Effector memory CD8-positive, alpha-beta T cell (primary cell): ENCODE measurements at regions not wholly inside any gene's neighbourhood (a gene's known extent, or its start where the extent isn't known, plus 50 kb on each side); places are given as distances from the start of the nearest gene placed in this dataset.

Experiments used
- ATAC-seq: fragments of 150-1000 bp; cut with Tn5 transposase; replicated peaks from 2 replicates; pipeline ENCODE4 v1.10.0; 2021; ENCODE audit warnings: mild to moderate bottlenecking, moderate library complexity
- DNase-seq, 3 experiments: peaks; one replicate each; pipeline ENCODE4 v3.0.0; 2021
- H3K27ac Mint-ChIP-seq, 2 donors: one replicate each; pipeline ENCODE4 v1.8.0; 2022; ENCODE audit warnings: mild to moderate bottlenecking in 2 of 2, mixed read lengths in 2 of 2, moderate library complexity in 2 of 2
- H3K27me3 Mint-ChIP-seq, 2 donors: one replicate each; pipeline ENCODE4 v1.8.0; 2022; ENCODE audit warnings: mixed read lengths in 2 of 2
- H3K36me3 Mint-ChIP-seq: one replicate; pipeline ENCODE4 v1.8.0; 2022; ENCODE audit warnings: mild to moderate bottlenecking, moderate library complexity, mixed read lengths; ENCODE audit not compliant: insufficient read depth
- H3K4me1 Mint-ChIP-seq, 2 donors: one replicate each; pipeline ENCODE4 v1.8.0; 2022; ENCODE audit warnings: low read depth in 2 of 2, mixed read lengths in 2 of 2
- H3K4me3 Mint-ChIP-seq, 2 donors: one replicate each; pipeline ENCODE4 v1.8.0; 2022; ENCODE audit warnings: mild to moderate bottlenecking in 2 of 2, mixed read lengths in 2 of 2, moderate library complexity in 2 of 2
- H3K9me3 Mint-ChIP-seq, 2 donors: one replicate each; pipeline ENCODE4 v1.8.0; 2022; ENCODE audit warnings: mixed read lengths in 2 of 2

DNA sequence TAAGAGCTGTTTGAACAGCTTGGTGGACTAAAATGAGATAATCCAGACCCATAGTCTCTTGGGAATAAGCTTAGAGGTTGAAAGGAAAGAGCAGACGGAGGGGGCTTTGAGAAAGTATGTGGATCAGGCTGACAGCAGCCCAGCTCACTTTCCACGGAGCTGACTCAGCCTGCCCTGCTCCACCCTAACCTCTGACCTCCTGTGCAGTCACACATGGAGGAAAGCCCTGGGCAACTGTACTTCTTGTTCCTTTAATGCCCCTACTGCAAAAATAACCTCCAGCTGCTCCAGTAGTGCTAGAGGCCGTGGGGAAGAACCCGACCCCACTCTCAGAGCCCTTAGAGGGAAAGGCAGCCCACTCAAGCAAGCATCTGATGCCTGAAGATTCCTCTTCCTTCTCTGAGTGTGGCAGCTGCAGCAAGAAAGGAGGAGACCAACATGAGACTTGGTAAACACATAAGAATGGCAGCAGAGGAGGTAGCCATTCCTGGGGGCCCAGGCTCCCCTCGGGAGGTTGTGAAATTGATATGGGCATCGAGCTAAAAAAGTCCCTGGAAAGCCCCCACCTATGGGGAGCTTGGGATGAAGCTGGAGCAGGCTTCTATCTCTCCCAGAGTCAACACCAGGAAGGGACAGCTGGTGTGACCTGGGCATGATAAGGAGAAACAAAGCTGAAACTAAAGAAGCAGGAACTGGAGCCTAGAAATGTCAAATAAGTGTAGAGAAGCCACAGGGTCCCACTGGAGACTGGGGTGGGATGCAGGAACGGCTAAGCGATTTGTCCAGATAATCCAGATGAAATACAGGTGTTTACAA, 204.3 kb downstream of the PIK3R1 start:
- no peak overlapping the region for H3K4me3 Mint-ChIP-seq
- ATAC-seq, result no peak
- no peak for DNase-seq
- H3K36me3 Mint-ChIP-seq, result no peaks in the 10 kb centered on the region
- H3K4me1 Mint-ChIP-seq, result peaks cover 2 to 5% of the 10 kb centered on the region in 2 donors
- H3K27ac Mint-ChIP-seq, result no peak overlapping the region
- H3K9me3 Mint-ChIP-seq, result no peaks in the 10 kb centered on the region
- no peaks in the 10 kb centered on the region for H3K27me3 Mint-ChIP-seq

DNA sequence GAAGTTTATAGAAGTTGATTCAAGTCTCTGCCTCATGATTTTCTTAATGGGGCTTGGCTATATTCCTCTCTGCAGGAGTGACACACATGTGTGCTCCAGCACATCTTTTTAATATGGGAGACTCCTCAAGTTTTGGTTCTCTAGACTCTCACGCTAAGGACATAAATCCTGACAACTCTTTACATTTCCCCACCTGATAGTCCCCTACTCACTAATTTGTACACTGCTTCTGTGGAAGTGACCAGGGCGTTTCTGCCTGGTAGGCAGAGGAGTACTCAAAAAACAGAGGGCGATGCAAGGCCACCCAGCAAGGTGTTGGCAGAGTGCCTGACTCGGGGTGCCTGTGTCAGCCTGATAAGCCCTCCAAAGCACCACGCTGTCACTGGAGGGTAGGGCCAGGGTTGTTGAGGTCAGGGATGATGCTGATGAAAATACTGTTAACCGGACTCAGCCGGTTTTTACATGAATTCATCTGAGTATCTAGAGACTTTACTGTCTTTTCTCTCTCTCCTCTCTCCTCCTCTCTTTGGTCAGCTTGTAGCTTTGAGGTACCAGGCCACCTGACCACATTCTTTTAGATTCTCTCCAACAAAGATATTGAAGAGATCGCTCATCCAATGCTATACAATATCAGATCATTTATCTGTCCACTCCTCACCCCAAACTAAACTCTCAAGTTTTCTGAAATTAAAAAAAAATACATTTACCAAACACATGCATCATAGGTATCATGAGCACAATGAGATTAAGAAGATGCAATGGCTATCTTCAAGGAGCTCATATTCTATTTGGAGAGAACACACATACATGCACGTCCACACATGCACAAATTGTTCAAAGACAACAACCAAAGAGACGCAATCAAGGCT, 205.2 kb downstream of the PIK3R1 start:
- Mint-ChIP-seq H3K36me3 (no peaks in the 10 kb centered on the region), H3K27me3 (no peaks in the 10 kb centered on the region), H3K4me1 (peaks cover 11 to 13% of the 10 kb centered on the region in 2 donors), H3K4me3 (no peak overlapping the region), H3K27ac (no peak overlapping the region), H3K9me3 (no peaks in the 10 kb centered on the region)
- ATAC-seq (no peak), DNase-seq (no peak)

DNA sequence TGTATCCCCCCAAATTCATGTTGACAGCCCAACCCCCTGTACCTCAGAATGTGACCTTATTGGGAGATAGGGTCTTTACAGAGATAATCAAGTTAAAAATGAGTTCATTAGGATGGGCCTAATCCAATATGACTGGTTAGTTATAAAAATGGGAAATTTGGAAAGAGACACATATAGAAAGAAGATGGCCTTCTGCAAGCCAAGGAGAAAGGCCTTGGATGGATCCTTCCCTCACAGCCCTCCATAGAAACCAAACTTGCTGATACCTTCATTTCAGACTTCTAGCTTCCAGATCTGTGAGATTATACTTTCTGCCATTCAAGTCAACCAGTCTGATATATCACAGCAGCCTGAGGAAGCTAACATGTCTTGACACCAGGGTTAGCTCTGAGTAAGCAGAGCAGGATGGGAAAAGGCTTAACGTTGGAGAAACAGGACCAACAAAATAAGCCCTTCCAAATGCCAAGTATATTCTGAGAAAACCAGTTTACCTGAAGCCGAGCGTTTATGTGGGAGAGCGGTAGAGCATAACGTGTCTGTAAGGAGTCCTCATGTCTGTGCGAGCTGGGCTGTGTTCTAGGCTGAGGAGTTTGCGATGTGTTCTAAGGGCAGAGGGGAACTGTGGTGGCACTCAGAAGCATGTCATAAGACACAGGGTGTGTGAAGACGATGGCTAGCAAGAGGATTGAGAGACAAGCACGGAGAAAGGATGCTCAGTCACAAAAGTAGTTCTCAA, 206.1 kb downstream of the PIK3R1 start:
- H3K27ac Mint-ChIP-seq, result no peak overlapping the region
- H3K4me1 Mint-ChIP-seq, result peaks cover 11 to 14% of the 10 kb centered on the region in 2 donors
- DNase-seq (no peak), ATAC-seq (no peak)
- H3K9me3 Mint-ChIP-seq, result no peaks in the 10 kb centered on the region
- H3K4me3 Mint-ChIP-seq, result no peak overlapping the region
- H3K27me3 Mint-ChIP-seq, result no peaks in the 10 kb centered on the region
- no peaks in the 10 kb centered on the region for H3K36me3 Mint-ChIP-seq

DNA sequence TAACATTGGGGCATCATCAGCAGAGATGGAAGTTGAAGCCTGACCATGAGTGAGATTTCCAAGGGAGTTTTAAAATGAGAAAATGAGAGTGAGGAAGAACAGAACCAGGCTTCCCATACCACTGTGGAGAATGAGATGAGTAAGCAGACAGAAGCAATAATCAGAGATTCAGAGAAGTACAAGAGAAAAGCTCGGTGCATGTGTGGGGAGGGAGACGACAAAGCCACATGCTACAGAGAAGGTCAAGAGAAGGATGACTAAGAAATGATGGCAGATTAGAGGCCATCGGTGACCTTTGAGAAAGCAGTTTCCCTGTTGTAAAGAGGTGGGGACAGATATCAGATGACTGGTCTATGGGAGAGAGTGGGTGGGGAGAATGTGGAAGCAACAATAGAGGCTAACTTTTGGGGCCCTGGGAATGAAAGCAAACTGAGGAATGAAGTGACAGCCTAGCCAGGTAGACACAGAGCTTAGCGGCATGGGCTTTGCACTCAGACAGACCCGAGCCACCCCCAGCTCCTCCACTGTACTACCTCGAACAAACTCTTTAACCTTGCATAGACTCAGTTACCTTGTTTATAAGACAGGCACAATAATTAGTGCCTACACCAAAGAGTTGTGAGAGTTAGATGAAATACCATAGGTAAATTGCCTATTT, 207.7 kb downstream of the PIK3R1 start:
- Mint-ChIP-seq H3K27me3 (no peaks in the 10 kb centered on the region), H3K9me3 (no peaks in the 10 kb centered on the region), H3K4me3 (no peak overlapping the region), H3K4me1 (peaks cover 11 to 14% of the 10 kb centered on the region in 2 donors), H3K27ac (peak overlapping the region; percentile 16 to 26), H3K36me3 (no peaks in the 10 kb centered on the region)
- ATAC-seq (no peak), DNase-seq (no peak)

DNA sequence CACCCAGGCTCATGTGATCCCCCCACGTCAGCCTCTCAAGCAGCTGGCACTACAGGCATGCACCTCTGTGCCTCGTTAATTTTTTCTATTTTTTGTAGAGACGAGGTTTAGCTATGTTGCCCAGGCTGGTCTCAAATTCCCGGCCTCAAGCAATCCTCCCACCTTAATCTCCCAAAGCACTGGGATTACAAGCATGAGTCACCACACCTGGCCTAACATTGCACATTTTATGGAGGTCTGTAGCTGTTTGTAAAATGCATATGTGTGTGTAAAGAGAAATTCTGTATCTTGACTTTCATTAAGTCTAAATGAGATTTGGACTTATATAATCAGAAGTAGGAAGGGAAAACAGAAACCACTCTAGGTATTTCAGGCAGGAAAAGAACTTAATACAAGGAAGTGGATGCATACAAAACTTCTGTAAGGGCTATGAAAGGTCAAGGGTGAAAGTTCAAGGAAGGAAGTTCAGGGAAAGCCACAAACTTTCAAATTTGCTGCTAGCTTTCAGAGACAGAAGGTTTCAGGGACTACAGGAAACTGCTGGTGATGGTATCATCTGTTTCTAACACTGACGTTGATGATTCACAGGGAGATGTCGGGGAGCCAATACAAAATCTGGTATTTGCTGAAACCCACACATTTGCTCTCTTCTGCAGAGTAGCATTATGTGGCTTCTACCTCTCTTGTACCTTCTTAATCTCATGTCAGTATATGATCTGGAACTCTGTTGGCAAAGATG, 209.4 kb downstream of the PIK3R1 start:
- peak; percentile 3 to 13 (median 3) for DNase-seq
- H3K36me3 Mint-ChIP-seq, result no peaks in the 10 kb centered on the region
- no peaks in the 10 kb centered on the region for H3K27me3 Mint-ChIP-seq
- H3K4me1 Mint-ChIP-seq, result peaks cover 11 to 14% of the 10 kb centered on the region in 2 donors
- peak overlapping the region; percentile 77 to 87 for H3K27ac Mint-ChIP-seq
- H3K4me3 Mint-ChIP-seq, result peak overlapping the region in 1 of 2 donors; percentile 4
- H3K9me3 Mint-ChIP-seq, result no peaks in the 10 kb centered on the region
- peak; percentile 94 for ATAC-seq

DNA sequence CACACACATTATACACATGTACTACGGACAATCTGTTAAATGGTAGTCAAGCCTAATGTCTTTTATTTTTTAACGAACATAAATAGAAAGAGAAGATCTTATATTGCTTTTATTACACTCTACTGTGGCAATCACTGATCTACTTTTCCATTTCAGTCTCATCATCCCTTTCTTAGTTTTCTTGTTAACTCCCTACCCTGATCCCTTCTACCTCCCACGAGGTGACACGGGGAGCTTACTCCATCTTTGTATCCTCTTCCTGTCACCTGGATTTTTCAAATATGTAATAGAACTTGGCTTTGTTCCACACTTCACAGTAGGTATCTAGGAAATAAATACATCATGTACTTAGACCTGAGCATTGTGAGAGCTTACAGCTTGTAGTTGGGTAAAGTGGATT, 211.0 kb downstream of the PIK3R1 start:
- ATAC-seq (no peak), DNase-seq (no peak)
- H3K4me3 Mint-ChIP-seq, result no peak overlapping the region
- H3K27me3 Mint-ChIP-seq, result no peaks in the 10 kb centered on the region
- H3K36me3 Mint-ChIP-seq, result no peaks in the 10 kb centered on the region
- H3K4me1 Mint-ChIP-seq, result peaks cover 11 to 16% of the 10 kb centered on the region in 2 donors
- no peak overlapping the region for H3K27ac Mint-ChIP-seq
- H3K9me3 Mint-ChIP-seq, result no peaks in the 10 kb centered on the region

DNA sequence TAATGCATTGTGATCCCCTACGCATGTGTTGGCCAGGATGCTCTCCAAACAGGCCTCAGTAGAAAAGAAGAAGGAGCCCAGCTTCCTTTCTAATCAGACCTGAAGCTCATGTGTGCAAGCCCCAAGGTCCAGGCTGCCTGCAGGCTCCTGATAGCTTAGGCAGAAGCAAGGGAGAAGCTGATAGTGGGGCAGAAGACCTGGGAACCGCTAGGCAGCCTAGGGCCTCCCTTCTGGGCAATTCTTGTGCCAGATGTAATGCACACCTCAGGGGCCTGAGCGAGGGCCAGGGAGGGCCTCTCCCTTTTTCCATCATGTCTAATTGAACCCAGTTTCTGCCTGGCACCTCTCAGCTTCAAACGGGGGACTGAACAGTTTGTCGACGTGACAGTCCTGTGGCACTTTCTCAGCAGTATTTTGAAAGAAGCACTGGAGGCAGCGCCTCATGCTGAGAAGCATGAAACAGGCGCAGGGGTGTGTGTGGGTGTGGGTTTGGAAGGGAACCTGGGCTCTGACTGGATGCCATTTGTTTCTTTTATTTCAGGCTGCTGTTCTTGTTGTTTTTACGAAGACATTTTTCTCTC, 212.8 kb downstream of the PIK3R1 start:
- H3K27me3 Mint-ChIP-seq, result no peaks in the 10 kb centered on the region
- H3K9me3 Mint-ChIP-seq, result no peaks in the 10 kb centered on the region
- peaks cover 11 to 14% of the 10 kb centered on the region in 2 donors for H3K4me1 Mint-ChIP-seq
- DNase-seq (no peak), ATAC-seq (no peak)
- no peak overlapping the region for H3K4me3 Mint-ChIP-seq
- H3K36me3 Mint-ChIP-seq, result no peaks in the 10 kb centered on the region
- H3K27ac Mint-ChIP-seq, result no peak overlapping the region

DNA sequence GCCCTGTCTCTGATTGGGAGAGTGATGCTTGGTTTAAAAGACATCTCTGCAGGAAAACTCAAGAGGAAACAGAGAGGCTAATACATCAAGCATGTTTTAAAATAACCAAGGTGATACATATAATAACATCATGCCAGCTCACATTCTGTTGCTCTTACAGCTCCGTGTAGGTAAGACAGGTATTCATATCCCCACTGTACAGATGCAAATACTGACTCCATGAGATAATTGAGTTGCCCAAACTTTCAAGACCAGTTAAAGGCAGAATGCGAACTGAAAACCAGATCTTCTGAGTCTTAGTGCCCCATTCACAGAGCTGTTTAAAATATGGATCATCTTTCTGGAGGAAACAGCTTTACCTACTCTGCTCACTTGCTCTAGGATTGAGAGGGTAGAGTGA, 214.0 kb downstream of the PIK3R1 start:
- H3K36me3 Mint-ChIP-seq, result peaks cover 2% of the 10 kb centered on the region
- H3K27me3 Mint-ChIP-seq, result no peaks in the 10 kb centered on the region
- peak overlapping the region in 1 of 2 donors; percentile 28 for H3K27ac Mint-ChIP-seq
- peaks cover 22 to 23% of the 10 kb centered on the region in 2 donors for H3K4me1 Mint-ChIP-seq
- no peaks in the 10 kb centered on the region for H3K9me3 Mint-ChIP-seq
- no peak for DNase-seq
- no peak overlapping the region for H3K4me3 Mint-ChIP-seq
- no peak for ATAC-seq

DNA sequence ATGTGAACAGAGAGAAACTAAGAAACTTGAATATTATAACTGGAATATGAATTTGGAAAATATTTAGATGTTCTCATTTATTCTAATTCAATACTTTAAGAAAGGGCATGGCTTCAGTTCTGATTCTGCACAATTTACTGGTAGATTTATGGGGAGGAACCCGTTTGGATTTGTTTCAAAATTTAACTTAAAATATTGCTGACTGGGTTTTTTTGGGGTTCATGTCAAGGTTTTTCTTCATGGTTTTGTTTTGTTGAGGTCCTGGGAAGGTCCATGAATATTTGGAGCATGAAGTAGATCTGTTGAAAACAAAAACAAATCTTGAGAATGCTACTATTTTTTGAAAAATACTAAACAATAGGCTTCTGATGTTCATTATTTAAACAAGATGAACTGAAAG, 214.7 kb downstream of the PIK3R1 start:
- Mint-ChIP-seq H3K9me3 (no peaks in the 10 kb centered on the region), H3K36me3 (peaks cover 2% of the 10 kb centered on the region), H3K27ac (no peak overlapping the region), H3K4me3 (no peak overlapping the region), H3K27me3 (no peaks in the 10 kb centered on the region), H3K4me1 (peaks cover 23% of the 10 kb centered on the region in 2 donors)
- DNase-seq (no peak), ATAC-seq (no peak)

DNA sequence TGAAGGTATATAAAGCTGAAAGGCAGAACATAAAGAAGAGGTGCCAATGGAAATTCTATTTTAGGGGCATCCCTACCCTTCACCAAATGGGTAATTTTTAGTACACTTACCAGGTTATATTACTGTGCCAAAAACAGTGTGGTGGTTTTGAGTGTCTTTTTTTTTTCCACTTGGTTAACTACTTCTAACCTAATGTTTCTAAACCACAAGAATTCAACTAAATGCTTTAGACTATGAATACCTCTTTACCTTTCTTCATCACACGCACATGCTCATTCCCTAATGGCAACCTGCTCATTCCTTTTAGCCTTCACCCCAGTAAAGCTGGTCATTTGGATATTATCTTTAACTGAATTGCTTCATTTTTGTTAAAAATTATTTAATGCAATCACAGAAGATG, 215.6 kb downstream of the PIK3R1 start:
- H3K4me1 Mint-ChIP-seq, result peaks cover 18 to 19% of the 10 kb centered on the region in 2 donors
- ATAC-seq (no peak), DNase-seq (no peak)
- no peaks in the 10 kb centered on the region for H3K27me3 Mint-ChIP-seq
- H3K27ac Mint-ChIP-seq, result no peak overlapping the region
- H3K36me3 Mint-ChIP-seq, result peaks cover 2% of the 10 kb centered on the region
- no peak overlapping the region for H3K4me3 Mint-ChIP-seq
- H3K9me3 Mint-ChIP-seq, result no peaks in the 10 kb centered on the region

DNA sequence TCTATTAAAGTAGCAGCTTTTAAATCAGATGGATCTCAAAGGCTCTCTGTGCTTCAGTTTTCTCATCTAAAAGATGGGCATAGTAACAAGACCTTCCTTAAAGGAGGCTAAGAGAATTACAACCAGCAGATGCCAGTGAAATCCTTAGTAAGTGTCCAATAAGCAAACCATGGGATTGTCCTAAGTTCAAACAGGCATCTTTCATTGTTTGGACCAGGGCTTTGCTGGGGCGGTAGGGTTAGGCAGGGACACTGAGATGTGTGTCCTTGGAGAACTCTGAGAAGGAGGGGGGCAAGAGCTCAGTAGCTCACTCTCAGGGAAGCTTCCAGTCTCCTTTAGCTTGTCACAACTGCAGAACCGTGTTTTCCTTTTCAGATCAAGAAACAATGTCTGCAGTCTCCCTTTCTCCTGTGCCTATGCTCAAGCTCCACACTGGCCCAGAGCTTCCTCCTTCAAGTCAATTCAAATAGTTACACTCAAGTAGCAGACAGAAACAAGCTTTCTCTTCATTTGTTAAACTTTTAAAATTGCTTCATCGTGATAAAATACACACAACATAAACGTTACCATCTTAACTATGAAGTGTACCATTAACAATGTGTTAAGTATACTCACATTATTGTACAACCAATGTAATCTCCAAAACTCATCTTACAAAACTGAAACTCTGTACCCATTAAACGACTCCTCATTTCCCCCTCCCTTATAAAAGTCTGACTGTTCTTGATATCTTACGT, 216.2 kb downstream of the PIK3R1 start:
- no peaks in the 10 kb centered on the region for H3K27me3 Mint-ChIP-seq
- no peak overlapping the region for H3K4me3 Mint-ChIP-seq
- peaks cover 18 to 19% of the 10 kb centered on the region in 2 donors for H3K4me1 Mint-ChIP-seq
- DNase-seq, result no peak
- peaks cover 2% of the 10 kb centered on the region for H3K36me3 Mint-ChIP-seq
- no peak overlapping the region for H3K27ac Mint-ChIP-seq
- H3K9me3 Mint-ChIP-seq, result no peaks in the 10 kb centered on the region
- ATAC-seq, result no peak

DNA sequence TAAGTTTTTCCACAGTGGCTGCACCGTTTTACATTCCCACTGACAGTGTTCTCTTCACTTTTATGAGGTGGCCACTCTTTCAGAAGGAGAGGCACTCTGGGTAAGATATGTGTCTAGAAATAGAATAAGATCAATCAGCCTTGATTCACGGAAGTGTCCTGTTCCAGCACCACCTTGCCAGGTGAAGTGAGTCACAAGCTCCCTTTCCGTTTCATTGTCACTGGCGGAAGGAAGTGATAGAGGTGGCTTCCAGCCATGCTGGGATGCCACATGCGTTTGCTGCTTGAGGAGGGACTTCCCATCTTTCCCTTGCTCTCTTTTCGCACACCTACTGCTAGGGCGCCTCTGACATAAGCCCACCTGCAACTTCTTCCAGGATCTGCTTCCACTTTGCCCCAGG, 217.1 kb downstream of the PIK3R1 start:
- no peak overlapping the region for H3K27ac Mint-ChIP-seq
- no peaks in the 10 kb centered on the region for H3K27me3 Mint-ChIP-seq
- no peak overlapping the region for H3K4me3 Mint-ChIP-seq

More for the DNA sequence above, 217.1 kb downstream of the PIK3R1 start:
- ATAC-seq (no peak), DNase-seq (no peak)
- peaks cover 18 to 19% of the 10 kb centered on the region in 2 donors for H3K4me1 Mint-ChIP-seq
- peaks cover 2% of the 10 kb centered on the region for H3K36me3 Mint-ChIP-seq
- no peaks in the 10 kb centered on the region for H3K9me3 Mint-ChIP-seq
